ENCODE measurements at regions not wholly inside any gene's neighbourhood (a gene's known extent, or its start where the extent isn't known, plus 50 kb on each side); places are given as distances from the start of the nearest gene placed in this dataset.
A peak's percentile ranks its signal among the peaks of the same experiment; 100 is the strongest.

- intact Hi-C loops (cut with DNase I; ENCODE audit: low total_unique reads) = no loop called here
- TF ChIP-seq POLR2A (IDR thresholded peaks at IDR 0.05) = no peak
- no peak for TF ChIP-seq CTCF (IDR thresholded peaks at IDR 0.05)
- H3K4me3 ChIP-seq (ENCODE audit: low read depth, poor library complexity, severe bottlenecking) = no peak overlapping the region
- WGBS, 2 donors = 63 to 68% methylated on average over 4 of the region's 4 CpGs
- no peak for DNase-seq (ENCODE audit: low spot score in 2 of 2)
Observed at GRCh38 chr9:82475584-82476301, 487.2 kb downstream of the SPATA31D1 start.

GRCh38 chr9:82480921-82481320 lies 492.3 kb downstream of the SPATA31D1 start:
- H3K4me3 ChIP-seq (ENCODE audit: low read depth, poor library complexity, severe bottlenecking) = no peak overlapping the region
- WGBS, 2 donors = 45 to 51% methylated on average over 2 of the region's 2 CpGs
- DNase-seq (ENCODE audit: low spot score in 2 of 2) = no peak
- TF ChIP-seq POLR2A (IDR thresholded peaks at IDR 0.05) (no peak), CTCF (IDR thresholded peaks at IDR 0.05) (no peak)
- intact Hi-C loops (cut with DNase I; ENCODE audit: low total_unique reads) = no loop called here

- intact Hi-C loops (cut with DNase I; ENCODE audit: low total_unique reads) = no loop called here
- DNase-seq (ENCODE audit: low spot score in 2 of 2) = no peak
- no peak for TF ChIP-seq CTCF (IDR thresholded peaks at IDR 0.05)
- TF ChIP-seq POLR2A (IDR thresholded peaks at IDR 0.05) = no peak
- 52 to 55% methylated on average over 2 of the region's 2 CpGs for WGBS, 2 donors
- H3K4me3 ChIP-seq (ENCODE audit: low read depth, poor library complexity, severe bottlenecking) = no peak overlapping the region
Observed at GRCh38 chr9:82487935-82488312, 499.4 kb downstream of the SPATA31D1 start.

- intact Hi-C loops (cut with DNase I; ENCODE audit: low total_unique reads) = no loop called here
Observed at GRCh38 chr9:82488313-82489200, 500.0 kb downstream of the SPATA31D1 start.

GRCh38 chr9:82489201-82489821 lies 500.7 kb downstream of the SPATA31D1 start:
- intact Hi-C loops (cut with DNase I; ENCODE audit: low total_unique reads) = no loop called here

More at GRCh38 chr9:82488313-82489200, 500.0 kb downstream of the SPATA31D1 start:
- DNase-seq (ENCODE audit: low spot score in 2 of 2) = peak in 1 of 2 donors; percentile 22
- no peak overlapping the region for H3K4me3 ChIP-seq (ENCODE audit: low read depth, poor library complexity, severe bottlenecking)
- TF ChIP-seq CTCF (IDR thresholded peaks at IDR 0.05) = no peak
- no peak for TF ChIP-seq POLR2A (IDR thresholded peaks at IDR 0.05)
- WGBS, 2 donors = 29 to 39% methylated on average over 8 of the region's 8 CpGs

More at GRCh38 chr9:82489201-82489821, 500.7 kb downstream of the SPATA31D1 start:
- no peak for TF ChIP-seq POLR2A (IDR thresholded peaks at IDR 0.05)
- TF ChIP-seq CTCF (IDR thresholded peaks at IDR 0.05) = no peak
- no peak for DNase-seq (ENCODE audit: low spot score in 2 of 2)
- 24 to 28% methylated on average over 5 of the region's 5 CpGs for WGBS, 2 donors
- no peak overlapping the region for H3K4me3 ChIP-seq (ENCODE audit: low read depth, poor library complexity, severe bottlenecking)

Data from lower leg skin (tissue), 4 donors.